CD4-positive, alpha-beta T cell treated with Interleukin-15 for 1 hour (primary cell): ENCODE measurements at regions not wholly inside any gene's neighbourhood (a gene's known extent, or its start where the extent isn't known, plus 50 kb on each side); places are given as distances from the start of the nearest gene placed in this dataset.

ENCODE experiments used
- DNase-seq: peaks from one replicate; pipeline ENCODE4 v3.0.0-alpha.2; 2020

DNA sequence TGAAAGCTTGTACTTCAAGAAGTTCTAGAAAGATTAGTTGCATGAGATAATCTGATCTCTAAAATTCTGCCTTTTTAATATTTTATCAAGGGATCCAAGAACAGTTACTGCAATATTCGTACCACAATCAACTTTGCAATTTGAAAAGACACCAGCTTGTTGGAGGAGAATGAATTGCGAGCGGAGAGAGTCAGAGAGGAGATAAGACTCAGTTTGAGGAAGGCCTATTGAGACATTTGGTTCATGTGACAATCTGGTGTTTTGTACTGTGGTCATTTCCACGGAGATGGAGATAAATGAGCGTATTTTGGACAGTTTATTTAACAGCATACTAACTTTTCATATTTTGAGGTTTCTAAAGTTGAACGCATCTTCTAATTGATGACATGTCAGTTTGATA, 1276.0 kb downstream of the EFNB2 start:
- DNase-seq: no peak

DNA sequence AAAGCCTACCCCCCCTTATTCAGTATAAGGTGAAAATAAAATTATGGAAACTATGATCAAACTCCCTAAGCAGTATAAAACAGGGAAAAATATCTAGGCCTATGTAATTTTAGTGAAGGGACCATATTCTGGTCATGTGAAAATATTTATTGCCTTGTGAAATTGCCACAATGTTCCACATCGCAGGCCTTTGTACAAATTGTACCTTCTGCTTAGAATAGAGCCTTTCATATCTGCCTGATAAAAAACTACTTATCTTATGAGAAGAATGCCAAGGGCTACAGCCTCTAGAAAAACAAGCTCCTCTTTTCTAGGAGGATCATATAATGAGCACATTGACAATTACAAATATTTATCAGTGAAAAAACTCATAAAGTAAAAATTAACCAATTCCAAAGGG, 1280.0 kb downstream of the EFNB2 start:
- DNase-seq: no peak

GRCh38 chr13:105251293-105251692, 1284.2 kb downstream of the EFNB2 start:
- no peak for DNase-seq

DNA sequence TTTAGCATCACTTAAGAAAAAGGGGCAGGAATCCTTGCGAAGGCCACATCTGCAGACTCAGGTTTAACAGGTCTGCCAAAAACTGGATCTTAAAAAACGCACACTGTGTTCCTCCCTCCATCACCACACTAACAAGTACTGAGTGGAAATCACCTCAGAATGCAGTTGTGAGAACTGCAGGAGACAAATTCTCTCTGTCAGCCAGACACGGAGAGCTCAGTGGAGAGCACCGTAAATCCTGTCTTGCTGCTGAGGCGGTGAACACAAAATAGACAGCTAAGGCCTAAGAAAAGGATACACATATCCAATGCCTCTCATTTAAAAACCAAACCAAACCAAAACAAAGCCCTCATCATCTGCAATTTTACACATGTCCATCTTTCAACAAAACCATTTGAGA, 1287.6 kb downstream of the EFNB2 start:
- no peak for DNase-seq

GRCh38 chr13:105240371-105240770, 1295.1 kb downstream of the EFNB2 start:
- DNase-seq: no peak

GRCh38 chr13:105232439-105232838, 1303.0 kb downstream of the EFNB2 start:
- DNase-seq: no peak

DNA sequence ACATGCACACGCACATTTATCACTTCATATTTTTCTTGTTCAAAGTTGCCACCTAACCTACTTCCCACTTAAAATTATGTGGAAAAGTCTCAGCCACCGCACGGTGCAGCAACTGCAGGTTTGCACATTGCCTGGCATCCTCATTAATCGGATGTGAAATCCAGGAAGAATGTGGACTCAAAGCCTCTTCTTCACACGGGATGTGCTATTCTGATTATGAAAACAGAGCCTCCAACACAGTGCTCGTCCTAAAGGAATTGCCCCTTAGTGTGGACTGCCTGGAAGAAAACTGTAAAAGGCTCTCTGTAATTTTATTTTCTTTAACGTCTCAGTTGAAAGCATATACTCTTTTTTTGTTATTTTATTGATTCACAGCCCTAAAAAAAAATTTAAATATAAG, 1303.5 kb downstream of the EFNB2 start:
- no peak for DNase-seq

DNA sequence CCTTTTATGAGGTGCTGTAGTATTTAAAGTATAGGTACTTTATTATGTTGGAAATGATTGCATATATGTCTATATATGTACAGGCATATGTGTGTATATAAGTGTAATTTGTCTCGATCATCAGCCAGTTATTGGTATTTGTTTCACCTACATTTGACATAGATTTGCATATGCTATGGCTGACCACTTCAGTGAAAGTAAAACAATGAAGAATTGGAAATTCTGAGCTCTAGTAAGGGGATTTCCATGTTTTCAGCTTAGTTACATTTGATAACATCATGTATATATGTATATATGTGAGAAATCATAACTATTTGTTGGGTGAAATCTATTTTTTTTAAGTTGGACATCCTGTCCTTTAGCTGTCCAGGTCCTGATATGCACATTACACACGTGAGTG, 1303.9 kb downstream of the EFNB2 start:
- no peak for DNase-seq

GRCh38 chr13:105220881-105221280, 1314.6 kb downstream of the EFNB2 start:
- DNase-seq: no peak

DNA sequence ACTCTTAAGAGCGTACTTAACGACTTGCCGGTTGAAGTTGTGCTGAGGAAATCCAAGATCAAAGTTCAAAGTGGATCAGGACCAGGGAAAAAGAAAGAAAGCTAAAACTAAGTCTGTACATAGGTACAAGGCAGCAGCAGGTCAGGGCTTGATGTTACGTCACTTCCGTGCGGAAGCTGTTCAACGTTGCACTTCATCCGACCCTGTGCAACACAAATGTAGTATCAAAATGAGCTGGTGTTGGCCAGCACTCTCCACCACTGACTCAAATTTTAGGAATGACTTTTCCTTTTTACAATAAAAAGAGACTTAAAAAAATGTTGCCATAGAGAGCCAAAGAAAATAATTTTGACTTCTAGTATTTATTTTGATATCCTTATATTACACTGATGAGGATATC, 1315.4 kb downstream of the EFNB2 start:
- no peak for DNase-seq

DNA sequence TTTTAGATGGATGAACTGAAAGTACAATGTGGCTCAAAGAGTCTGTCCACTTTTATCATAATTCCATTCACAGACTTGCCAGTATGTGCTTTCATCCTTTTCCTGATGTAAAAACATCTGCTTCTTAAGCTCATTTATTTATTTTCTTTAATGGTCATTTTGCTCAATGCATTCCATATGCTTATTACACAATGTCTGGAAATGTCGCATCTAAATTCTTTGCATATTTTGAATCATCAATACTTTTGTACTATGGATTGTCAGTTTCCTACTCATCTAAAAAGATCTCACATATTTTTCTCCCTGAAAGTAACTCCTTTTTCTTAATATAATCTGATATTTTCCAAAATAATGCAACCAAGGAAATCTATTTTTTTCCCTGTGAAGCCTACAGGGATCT, 1315.8 kb downstream of the EFNB2 start:
- no peak for DNase-seq

- no peak for DNase-seq
Observed at GRCh38 chr13:105213512-105213911, 1322.0 kb downstream of the EFNB2 start.

GRCh38 chr13:105207572-105208293, 1327.7 kb downstream of the EFNB2 start:
- DNase-seq: no peak

- DNase-seq: no peak
Observed at GRCh38 chr13:105202354-105202753, 1333.1 kb downstream of the EFNB2 start.

- no peak for DNase-seq
Observed at GRCh38 chr13:105201351-105201750, 1334.1 kb downstream of the EFNB2 start.

DNA sequence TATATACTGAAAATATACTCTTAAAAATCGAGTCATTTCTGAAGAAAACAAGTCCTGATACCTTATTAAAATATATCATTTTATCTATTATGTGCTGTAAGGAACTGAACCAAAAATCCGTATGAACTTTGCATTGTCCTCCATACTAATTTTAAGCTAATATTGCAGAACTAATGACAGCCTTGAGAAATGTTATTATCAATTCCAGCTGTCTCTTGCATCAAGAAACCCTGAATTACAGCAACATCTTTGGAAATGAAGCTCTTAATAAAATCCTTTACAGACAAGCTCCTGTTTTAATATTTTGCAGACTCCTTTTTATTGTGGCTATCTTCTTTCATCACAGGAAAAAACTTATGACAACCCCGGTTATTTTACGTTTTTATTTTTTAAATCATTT, 1335.3 kb downstream of the EFNB2 start:
- DNase-seq: no peak

DNA sequence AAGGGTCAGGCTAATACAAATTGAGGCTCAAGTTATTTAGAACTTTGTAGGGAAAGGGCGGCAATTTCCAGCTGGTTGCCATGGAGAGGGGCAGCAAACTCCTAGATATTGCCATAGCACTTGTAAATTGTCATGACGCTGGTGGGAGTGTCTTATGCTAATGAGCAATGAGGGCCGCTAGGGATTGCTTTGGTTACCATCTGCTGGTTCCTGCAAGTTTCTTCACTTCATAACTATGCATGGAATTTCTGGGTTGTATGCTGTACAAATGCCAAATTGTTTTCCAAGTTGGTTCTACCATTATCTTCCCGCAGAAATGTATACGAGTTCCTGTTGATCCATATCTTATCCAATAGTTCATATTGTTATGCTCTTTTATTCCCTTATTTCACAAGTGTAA, 1339.4 kb downstream of the EFNB2 start:
- no peak for DNase-seq

- DNase-seq: no peak
Observed at GRCh38 chr13:105193026-105193425, 1342.4 kb downstream of the EFNB2 start.

- no peak for DNase-seq
Observed at GRCh38 chr13:105184201-105184600, 1351.3 kb downstream of the EFNB2 start.

DNA sequence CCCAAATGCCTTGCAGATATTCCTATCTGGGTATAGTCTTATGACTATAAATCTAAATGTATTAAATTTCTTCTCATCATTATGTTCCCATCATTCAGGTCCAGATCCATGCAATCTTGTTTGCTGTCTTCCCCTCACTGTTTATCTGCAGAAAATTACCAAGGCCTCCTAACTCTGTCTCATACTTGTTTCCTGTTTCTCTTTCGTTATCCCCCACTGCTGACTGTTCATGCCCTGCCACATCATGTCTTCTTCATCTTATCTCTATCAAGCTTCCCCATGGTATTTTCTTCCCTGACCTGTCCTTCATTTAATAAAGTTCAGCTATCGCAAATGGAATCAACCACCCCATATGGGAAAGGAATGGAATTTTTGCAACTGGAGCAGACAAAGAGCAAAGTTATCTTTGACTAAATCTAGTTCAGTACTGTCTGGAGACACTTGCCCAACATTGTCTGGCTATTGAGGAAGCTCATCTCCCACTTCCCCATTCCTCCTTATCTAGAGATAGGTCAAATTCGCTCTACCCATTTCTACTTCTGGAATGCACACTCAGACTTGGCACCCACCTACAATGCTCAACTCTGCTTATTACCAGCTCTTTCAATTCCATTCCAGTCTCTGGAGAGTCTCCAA, 1358.1 kb downstream of the EFNB2 start:
- DNase-seq: no peak

DNA sequence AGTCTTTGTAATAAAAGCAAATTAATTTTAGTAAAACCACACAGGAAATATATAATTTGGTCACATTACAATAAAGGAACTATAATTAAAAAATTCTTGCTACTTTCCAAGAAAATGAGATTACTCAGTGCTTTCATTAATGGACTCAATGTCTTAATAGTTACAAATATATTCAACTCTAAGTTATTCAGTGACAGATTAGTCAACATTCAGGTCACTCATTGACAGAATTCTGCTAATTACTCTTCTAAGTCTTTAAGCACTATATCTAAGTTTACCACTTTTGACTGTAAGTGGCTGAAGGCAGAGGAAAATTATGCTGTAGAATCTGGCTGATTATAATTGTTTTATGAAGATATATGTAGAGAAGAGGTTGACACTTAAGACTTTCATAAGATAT, 1365.0 kb downstream of the EFNB2 start:
- DNase-seq: no peak

- DNase-seq: no peak
Observed at GRCh38 chr13:105168295-105168694, 1367.2 kb downstream of the EFNB2 start.

DNA sequence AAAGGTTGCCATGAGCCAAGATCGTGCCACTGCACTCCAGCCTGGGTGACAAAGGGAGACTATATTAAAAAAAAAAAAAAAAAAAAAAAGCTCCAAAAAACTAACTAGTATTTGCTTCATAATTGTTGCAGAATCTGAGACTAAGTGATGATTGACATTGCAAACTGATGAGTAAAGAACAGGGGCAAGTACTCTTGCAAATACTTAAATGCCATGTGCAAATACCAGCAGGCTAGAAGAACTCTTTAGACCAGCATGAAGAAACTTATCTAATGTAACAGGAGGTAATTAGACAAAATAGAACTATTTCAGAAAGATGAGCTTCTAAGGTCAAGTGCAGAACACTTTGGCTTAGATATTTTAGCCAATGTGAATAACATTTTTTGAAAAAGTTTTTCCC, 1368.1 kb downstream of the EFNB2 start:
- no peak for DNase-seq

GRCh38 chr13:105165449-105166125, 1369.9 kb downstream of the EFNB2 start:
- no peak for DNase-seq
